ENCODE measurements at regions not wholly inside any gene's neighbourhood (a gene's known extent, or its start where the extent isn't known, plus 50 kb on each side); places are given as distances from the start of the nearest gene placed in this dataset.

- DNase-seq (ENCODE audit: low read depth): no peak
These were observed 136.6 kb upstream of the TNC start for GRCh38 chr9:115254287-115255180.

GRCh38 chr9:115261656-115262081 is 143.7 kb upstream of the TNC start:
- no peak for DNase-seq (ENCODE audit: low read depth)

- no peak for DNase-seq (ENCODE audit: low read depth)
These were observed 144.5 kb upstream of the TNC start for GRCh38 chr9:115262477-115262876.

GRCh38 chr9:115262952-115263351 is 145.0 kb upstream of the TNC start:
- DNase-seq (ENCODE audit: low read depth): no peak

- no peak for DNase-seq (ENCODE audit: low read depth)
These were observed 145.6 kb upstream of the TNC start for GRCh38 chr9:115263371-115264075.

- DNase-seq (ENCODE audit: low read depth): no peak
These were observed 146.4 kb upstream of the TNC start for GRCh38 chr9:115264313-115264712.

- DNase-seq (ENCODE audit: low read depth): no peak
These were observed 149.8 kb upstream of the TNC start for GRCh38 chr9:115267790-115268189.

- no peak for DNase-seq (ENCODE audit: low read depth)
These were observed 157.8 kb upstream of the TNC start for GRCh38 chr9:115275753-115276152.

- no peak for DNase-seq (ENCODE audit: low read depth)
These were observed 158.7 kb upstream of the TNC start for GRCh38 chr9:115276621-115277020.

- DNase-seq (ENCODE audit: low read depth): no peak
These were observed 159.3 kb upstream of the TNC start for GRCh38 chr9:115277301-115277700.

- no peak for DNase-seq (ENCODE audit: low read depth)
These were observed 160.5 kb upstream of the TNC start for GRCh38 chr9:115278326-115279035.

- DNase-seq (ENCODE audit: low read depth): no peak
These were observed 165.4 kb upstream of the TNC start for GRCh38 chr9:115283395-115283794.

GRCh38 chr9:115285836-115286235 is 167.9 kb upstream of the TNC start:
- no peak for DNase-seq (ENCODE audit: low read depth)

GRCh38 chr9:115286411-115286810 is 168.5 kb upstream of the TNC start:
- DNase-seq (ENCODE audit: low read depth): no peak

GRCh38 chr9:115289757-115290208 is 171.8 kb upstream of the TNC start:
- DNase-seq (ENCODE audit: low read depth): no peak

- no peak for DNase-seq (ENCODE audit: low read depth)
These were observed 173.9 kb upstream of the TNC start for GRCh38 chr9:115291841-115292240.

- DNase-seq (ENCODE audit: low read depth): no peak
These were observed 174.8 kb upstream of the TNC start for GRCh38 chr9:115292584-115293279.

- no peak for DNase-seq (ENCODE audit: low read depth)
These were observed 177.8 kb upstream of the TNC start for GRCh38 chr9:115295734-115296133.

GRCh38 chr9:115296831-115297565 is 179.0 kb upstream of the TNC start:
- no peak for DNase-seq (ENCODE audit: low read depth)

- no peak for DNase-seq (ENCODE audit: low read depth)
These were observed 182.2 kb upstream of the TNC start for GRCh38 chr9:115300116-115300515.

- DNase-seq (ENCODE audit: low read depth): no peak
These were observed 182.9 kb upstream of the TNC start for GRCh38 chr9:115300874-115301273.

Data from stimulated activated CD8-positive, alpha-beta memory T cell treated with anti-CD3 and anti-CD28 coated beads, Interleukin-4, amount 100 ng/mL, for 24 hours (primary cell).